ENCODE measurements at regions not wholly inside any gene's neighbourhood (a gene's known extent, or its start where the extent isn't known, plus 50 kb on each side); places are given as distances from the start of the nearest gene placed in this dataset.

DNA sequence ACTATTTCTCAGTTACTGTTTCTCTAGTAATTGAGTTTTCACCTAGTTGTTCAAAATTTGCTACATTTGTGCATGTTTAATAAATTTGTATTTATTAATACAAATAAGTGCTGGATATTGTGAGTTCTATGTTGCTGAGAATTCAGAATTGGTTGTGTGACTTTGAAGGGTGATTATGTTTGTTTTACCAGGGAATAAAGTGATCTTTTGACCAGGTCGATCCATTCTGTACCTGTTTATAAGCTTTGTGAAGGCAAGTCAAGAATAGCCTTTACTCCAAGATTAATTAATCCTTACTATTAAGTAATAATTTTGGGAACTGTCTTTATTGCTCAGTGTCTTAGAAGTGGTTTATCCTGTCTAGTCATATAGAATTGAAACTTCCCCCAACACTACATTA is 230.0 kb upstream of the GYPC start:
- H3K4me3 ChIP-seq (replicated peaks in 1 of 2; ENCODE audit: low read depth in 2 of 2, low read length in 2 of 2), result no peak overlapping the region
- DNase-seq (ENCODE audit: low read depth in 2 of 2), result no peak
- TF ChIP-seq, protein P1, sequence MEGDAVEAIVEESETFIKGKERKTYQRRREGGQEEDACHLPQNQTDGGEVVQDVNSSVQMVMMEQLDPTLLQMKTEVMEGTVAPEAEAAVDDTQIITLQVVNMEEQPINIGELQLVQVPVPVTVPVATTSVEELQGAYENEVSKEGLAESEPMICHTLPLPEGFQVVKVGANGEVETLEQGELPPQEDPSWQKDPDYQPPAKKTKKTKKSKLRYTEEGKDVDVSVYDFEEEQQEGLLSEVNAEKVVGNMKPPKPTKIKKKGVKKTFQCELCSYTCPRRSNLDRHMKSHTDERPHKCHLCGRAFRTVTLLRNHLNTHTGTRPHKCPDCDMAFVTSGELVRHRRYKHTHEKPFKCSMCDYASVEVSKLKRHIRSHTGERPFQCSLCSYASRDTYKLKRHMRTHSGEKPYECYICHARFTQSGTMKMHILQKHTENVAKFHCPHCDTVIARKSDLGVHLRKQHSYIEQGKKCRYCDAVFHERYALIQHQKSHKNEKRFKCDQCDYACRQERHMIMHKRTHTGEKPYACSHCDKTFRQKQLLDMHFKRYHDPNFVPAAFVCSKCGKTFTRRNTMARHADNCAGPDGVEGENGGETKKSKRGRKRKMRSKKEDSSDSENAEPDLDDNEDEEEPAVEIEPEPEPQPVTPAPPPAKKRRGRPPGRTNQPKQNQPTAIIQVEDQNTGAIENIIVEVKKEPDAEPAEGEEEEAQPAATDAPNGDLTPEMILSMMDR (IDR thresholded peaks at IDR 0.05; ENCODE audit: low read depth, low read length), result no peak

DNA sequence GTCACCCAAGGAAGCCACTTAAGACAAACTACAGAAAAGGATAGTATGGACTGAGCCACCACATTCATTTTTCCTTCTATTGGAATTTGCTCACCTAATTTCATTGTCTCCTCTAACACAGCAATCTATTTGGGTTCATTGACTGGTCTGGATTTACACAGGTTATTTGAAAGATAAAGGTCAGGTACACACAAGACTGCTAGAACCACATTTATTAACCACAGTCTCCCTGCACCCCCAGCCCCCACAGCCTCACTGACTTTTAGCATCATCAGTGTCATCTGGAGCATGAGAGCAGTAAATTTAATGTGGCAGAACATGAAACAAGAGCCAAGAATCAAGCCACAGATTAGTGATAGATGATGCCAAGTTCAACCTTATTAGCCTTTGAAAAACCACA is 226.9 kb upstream of the GYPC start:
- DNase-seq (ENCODE audit: low read depth in 2 of 2), result no peak
- TF ChIP-seq, protein P1 (IDR thresholded peaks at IDR 0.05; ENCODE audit: low read depth, low read length), result no peak
- no peak overlapping the region for H3K4me3 ChIP-seq (replicated peaks in 1 of 2; ENCODE audit: low read depth in 2 of 2, low read length in 2 of 2)

DNA sequence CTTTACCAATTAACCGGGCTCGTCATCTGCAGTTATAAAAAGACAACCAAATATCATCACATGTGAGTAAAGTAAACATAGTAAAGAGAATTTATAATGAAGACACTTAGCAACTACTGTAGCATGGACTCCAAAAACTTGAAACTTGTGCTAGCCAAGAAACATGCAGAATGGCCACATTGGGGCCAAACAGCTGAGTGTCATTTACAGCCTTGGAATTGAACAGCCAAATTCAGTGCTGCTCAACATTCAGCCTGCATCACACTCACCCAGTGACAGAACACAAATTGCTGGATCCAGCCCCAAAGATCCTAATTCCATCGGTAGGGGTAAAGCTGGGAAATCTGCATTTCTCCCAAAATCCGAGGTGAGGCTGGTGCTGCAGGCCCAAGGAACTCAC is 224.8 kb upstream of the GYPC start:
- TF ChIP-seq, protein P1 (IDR thresholded peaks at IDR 0.05; ENCODE audit: low read depth, low read length), result no peak
- H3K4me3 ChIP-seq (replicated peaks in 1 of 2; ENCODE audit: low read depth in 2 of 2, low read length in 2 of 2), result no peak overlapping the region
- DNase-seq (ENCODE audit: low read depth in 2 of 2), result no peak

DNA sequence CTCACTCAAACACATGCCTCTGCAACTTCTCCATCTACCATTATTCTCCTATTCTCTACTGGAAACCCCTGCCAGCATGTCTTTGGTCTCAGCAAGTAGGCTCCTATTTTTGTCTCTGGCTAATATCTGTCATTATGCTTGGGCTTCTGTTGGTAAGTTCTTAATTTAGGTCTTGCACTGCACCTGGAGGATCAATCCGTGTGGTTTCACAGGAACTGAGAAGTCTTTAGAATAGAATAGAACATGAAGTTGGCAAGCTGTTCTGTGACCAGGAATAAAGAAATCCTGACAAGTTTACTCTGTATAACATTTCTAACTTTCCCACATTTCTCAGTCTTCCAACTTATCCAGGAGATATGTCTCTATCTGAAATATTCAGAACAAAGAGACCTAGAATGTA is 219.5 kb upstream of the GYPC start:
- TF ChIP-seq, protein P1 (IDR thresholded peaks at IDR 0.05; ENCODE audit: low read depth, low read length), result no peak
- no peak for DNase-seq (ENCODE audit: low read depth in 2 of 2)
- no peak overlapping the region for H3K4me3 ChIP-seq (replicated peaks in 1 of 2; ENCODE audit: low read depth in 2 of 2, low read length in 2 of 2)

DNA sequence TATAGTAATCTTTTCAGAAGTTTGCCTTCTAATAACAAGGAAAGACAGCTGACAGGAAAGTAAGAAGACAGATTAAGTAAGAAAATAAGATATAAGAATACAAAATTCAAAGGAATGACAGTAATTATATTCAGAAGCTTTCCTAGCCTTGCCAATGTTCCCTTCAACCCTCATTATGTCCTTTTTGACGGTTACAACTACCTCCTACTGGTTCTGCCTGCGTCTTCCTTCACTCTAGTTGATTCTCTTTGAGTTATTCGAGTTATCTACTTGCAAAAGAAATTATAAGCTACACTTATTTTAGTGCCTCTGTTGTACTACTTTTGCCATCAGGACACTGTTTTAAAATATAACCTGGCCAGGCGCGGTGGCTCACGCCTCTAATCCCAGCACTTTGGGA is 218.9 kb upstream of the GYPC start:
- H3K4me3 ChIP-seq (replicated peaks in 1 of 2; ENCODE audit: low read depth in 2 of 2, low read length in 2 of 2), result no peak overlapping the region
- no peak for DNase-seq (ENCODE audit: low read depth in 2 of 2)
- TF ChIP-seq, protein P1 (IDR thresholded peaks at IDR 0.05; ENCODE audit: low read depth, low read length), result no peak

DNA sequence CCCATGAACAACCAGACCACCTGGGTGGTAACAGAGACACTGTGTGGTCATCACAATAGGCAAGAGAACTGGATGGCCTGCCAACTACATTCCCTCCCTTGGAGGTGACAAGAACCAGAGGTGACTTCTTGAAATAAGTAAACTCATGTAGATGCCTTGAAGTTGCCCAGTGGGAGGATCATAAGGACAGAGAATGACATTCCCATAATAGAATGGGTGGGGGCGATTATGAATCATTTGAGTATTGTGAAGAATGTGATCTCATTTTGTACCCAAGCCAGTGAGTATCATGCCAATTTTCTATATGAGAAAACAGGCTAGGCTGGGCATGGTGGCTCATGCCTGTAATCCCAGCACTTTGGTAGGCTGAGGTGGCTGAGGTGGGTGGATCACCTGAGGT is 211.4 kb upstream of the GYPC start:
- DNase-seq (ENCODE audit: low read depth in 2 of 2), result no peak
- H3K4me3 ChIP-seq (replicated peaks in 1 of 2; ENCODE audit: low read depth in 2 of 2, low read length in 2 of 2), result no peak overlapping the region
- TF ChIP-seq, protein P1 (IDR thresholded peaks at IDR 0.05; ENCODE audit: low read depth, low read length), result no peak

DNA sequence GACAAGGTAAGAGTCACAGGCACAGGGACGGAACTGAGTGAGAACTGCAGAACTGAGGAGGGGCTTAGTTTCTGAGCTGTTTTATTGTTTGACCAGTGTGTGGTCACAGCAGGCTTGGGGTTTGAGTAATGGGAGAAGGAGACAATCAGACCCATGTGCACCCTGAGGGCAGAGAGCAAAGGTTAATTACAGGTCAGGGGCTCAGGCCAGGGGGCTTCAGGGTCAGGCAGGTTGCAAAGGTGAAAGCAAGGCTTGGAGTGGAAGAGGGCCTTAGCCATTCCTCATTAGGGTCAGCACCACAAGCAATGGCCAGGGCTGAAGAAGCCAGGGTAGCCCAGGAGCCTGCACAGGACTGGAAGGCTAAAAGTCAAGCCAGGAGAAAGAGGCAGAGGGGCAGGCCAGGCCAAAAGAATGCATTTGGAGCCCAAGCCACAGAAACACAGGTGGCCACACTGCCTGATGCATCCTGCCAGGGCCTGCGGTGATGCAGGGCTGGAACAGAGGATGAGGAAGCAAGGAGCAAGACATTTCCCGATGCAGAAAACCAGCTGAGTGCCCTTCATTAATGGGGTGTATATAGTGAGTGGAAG is 209.8 kb upstream of the GYPC start:
- TF ChIP-seq, protein P1 (IDR thresholded peaks at IDR 0.05; ENCODE audit: low read depth, low read length), result no peak
- DNase-seq (ENCODE audit: low read depth in 2 of 2), result no peak
- H3K4me3 ChIP-seq (replicated peaks in 1 of 2; ENCODE audit: low read depth in 2 of 2, low read length in 2 of 2), result no peak overlapping the region
